ENCODE measurements at regions not wholly inside any gene's neighbourhood (a gene's known extent, or its start where the extent isn't known, plus 50 kb on each side); places are given as distances from the start of the nearest gene placed in this dataset.

DNA sequence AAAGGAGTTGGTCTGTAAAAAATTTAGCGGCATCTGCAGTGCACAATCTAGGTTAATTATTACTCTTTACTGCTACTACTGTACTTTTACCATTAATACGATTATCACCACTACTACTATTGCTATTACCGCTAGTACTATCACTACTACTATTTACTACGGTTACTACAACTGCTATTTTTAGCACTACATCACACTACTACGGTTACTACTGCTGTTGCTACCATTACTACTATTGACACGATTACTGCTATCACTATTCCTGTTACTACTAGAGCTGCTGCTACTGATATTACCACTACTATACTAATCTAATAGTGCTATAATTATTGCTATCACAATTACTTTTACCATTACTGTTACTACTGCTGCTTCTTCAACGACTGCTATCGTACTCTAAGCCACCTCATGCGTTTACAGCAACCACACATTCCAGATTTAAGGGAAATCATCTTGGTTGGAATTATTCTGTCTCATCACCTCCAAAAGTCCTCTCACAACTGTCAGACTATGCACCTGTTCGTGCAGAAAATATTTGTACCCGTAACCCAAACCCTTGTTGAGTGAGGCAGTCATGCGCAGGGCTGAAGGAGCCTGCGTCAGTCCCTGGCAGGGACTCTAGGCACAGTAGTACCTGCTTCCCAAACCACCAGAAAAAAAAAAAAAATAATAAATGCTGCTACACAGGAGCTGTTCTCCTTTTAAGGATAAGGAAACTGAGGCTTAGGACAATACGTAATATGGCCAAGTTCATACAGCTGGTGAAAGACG is 59.5 kb downstream of the MAF start:
- ChIA-PET CTCF (ENCODE audit: low intra/inter-chr PET ratio, low total read pairs) (no interaction called here), POLR2A (no interaction called here)
- no peaks in the 10 kb centered on the region for H3K4me1 ChIP-seq (ENCODE audit: insufficient read depth, low read length)
- H3K4me2 ChIP-seq (ENCODE audit: low read depth, low read length), result no peak overlapping the region
- H3K9ac ChIP-seq (ENCODE audit: insufficient read depth, low read depth, low read length), result no peak overlapping the region
- ATAC-seq (no peak), FAIRE-seq (no peak), DNase-seq (ENCODE audit: low spot score) (no peak)
- BruUV-seq (replicated peaks), result no TSS peak
- H3K9me3 ChIP-seq (ENCODE audit: low read length), result no peaks in the 10 kb centered on the region
- 56% methylated on average over 15 of the region's 15 CpGs for WGBS (ENCODE audit: low lambda C conversion rate)
- no peak overlapping the region for H2AFZ ChIP-seq (ENCODE audit: low read length)
- no peaks in the 10 kb centered on the region for H3K79me2 ChIP-seq (ENCODE audit: insufficient read depth, low read length)
- no peaks in the 10 kb centered on the region for H4K20me1 ChIP-seq (ENCODE audit: insufficient read depth, low read length)
- intact Hi-C loops (cut with micrococcal nuclease; ENCODE audit: unreplicated experiment) (no loop called here), in situ Hi-C loops (cut with HindIII; ENCODE audit: extremely low pct_ligation_motif_present, low pct_unique_long_range_greater_than_20kb) (no loop called here)
- no peaks in the 10 kb centered on the region for H3K36me3 ChIP-seq (replicated peaks in 1 of 2; ENCODE audit: control insufficient read depth in 1 of 2, insufficient read depth in 2 of 2, low read length in 2 of 2)
- TF ChIP-seq ZNF3 (CRISPR knock-in tag; IDR thresholded peaks at IDR 0.05) (no peak), HOXD1 (CRISPR knock-in tag; IDR thresholded peaks at IDR 0.05) (no peak), MBNL3 (CRISPR knock-in tag; conservative IDR thresholded peaks at IDR 0.05) (no peak), SP5 (CRISPR knock-in tag; IDR thresholded peaks at IDR 0.05; ENCODE audit: borderline replicate concordance, low read depth) (no peak), TARDBP (CRISPR knock-in tag; IDR thresholded peaks at IDR 0.05) (no peak), RBAK (CRISPR knock-in tag; IDR thresholded peaks at IDR 0.05) (no peak), REXO4 (CRISPR knock-in tag; IDR thresholded peaks at IDR 0.05; ENCODE audit: borderline replicate concordance) (no peak)
- TF ChIP-seq, protein P1, sequence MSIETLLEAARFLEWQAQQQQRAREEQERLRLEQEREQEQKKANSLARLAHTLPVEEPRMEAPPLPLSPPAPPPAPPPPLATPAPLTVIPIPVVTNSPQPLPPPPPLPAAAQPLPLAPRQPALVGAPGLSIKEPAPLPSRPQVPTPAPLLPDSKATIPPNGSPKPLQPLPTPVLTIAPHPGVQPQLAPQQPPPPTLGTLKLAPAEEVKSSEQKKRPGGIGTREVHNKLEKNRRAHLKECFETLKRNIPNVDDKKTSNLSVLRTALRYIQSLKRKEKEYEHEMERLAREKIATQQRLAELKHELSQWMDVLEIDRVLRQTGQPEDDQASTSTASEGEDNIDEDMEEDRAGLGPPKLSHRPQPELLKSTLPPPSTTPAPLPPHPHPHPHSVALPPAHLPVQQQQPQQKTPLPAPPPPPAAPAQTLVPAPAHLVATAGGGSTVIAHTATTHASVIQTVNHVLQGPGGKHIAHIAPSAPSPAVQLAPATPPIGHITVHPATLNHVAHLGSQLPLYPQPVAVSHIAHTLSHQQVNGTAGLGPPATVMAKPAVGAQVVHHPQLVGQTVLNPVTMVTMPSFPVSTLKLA (IDR thresholded peaks at IDR 0.05), result no peak
- TF ChIP-seq, protein P2, sequence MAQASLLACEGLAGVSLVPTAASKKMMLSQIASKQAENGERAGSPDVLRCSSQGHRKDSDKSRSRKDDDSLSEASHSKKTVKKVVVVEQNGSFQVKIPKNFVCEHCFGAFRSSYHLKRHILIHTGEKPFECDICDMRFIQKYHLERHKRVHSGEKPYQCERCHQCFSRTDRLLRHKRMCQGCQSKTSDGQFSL (CRISPR knock-in tag; IDR thresholded peaks at IDR 0.05), result no peak
- TF ChIP-seq, protein P3, sequence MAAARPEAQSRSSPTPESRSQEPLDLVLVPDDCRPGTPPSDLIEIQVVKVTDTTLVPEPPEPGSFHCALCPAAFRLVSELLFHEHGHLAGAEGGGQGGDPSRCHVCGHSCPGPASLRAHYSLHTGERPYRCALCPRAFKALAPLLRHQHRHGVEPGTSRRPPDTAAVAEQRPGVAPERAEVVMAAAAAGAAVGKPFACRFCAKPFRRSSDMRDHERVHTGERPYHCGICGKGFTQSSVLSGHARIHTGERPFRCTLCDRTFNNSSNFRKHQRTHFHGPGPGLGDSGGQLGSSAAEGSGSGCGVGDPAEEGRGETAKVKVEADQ (CRISPR knock-in tag; IDR thresholded peaks at IDR 0.05; ENCODE audit: borderline replicate concordance), result no peak
- H3K27ac ChIP-seq (ENCODE audit: extremely low read length, insufficient read depth, low read length), result no peak overlapping the region
- no peak overlapping the region for H3K4me3 ChIP-seq (replicated peaks in 1 of 3; ENCODE audit: insufficient read depth in 1 of 3, low read depth in 2 of 3, low read length in 3 of 3)
- H3K27me3 ChIP-seq (ENCODE audit: control insufficient read depth in 1 of 2, insufficient read depth in 2 of 2, low read length in 2 of 2), result no peaks in the 10 kb centered on the region
